ENCODE measurements at regions not wholly inside any gene's neighbourhood (a gene's known extent, or its start where the extent isn't known, plus 50 kb on each side); places are given as distances from the start of the nearest gene placed in this dataset.

DNA sequence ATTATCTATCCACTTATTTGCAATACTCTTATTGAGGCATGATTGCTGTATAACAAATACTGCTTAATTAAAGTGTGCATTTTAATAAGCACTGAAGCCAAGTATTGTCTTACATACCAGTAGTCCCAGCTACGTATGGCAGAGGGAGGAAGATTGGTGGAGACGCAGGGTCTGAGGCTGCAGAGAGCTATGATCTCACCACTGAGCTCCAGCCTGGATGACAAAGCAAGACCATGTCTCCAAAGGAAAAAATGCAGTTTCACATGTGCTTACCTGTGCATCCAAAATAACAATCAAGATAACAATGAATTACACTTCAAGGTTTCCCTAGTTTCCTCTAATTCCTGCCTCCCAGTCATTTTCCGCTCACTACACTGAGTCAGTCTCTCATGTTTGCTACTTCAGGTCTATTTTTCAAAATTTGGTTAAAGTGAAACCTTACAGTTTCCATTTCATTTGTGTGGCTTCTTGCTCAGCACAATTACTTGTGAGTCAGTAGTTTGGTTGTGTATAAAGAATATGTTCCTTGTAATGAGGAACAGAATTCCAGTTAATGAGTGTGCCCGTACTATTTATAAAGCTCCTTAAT lies 1250.1 kb downstream of the TMEM121 start:
- TF ChIP-seq CTCF (IDR thresholded peaks at IDR 0.05) (no peak), POLR2A (IDR thresholded peaks at IDR 0.05) (no peak)
- WGBS, 2 donors: 33 to 52% methylated on average over 4 of the region's 4 CpGs
- ATAC-seq: no peak

GRCh38 chr14:106778986-106779385 lies 1252.6 kb downstream of the TMEM121 start:
- H3K27ac ChIP-seq: no peak overlapping the region
- no peaks in the 10 kb centered on the region for H3K27me3 ChIP-seq
- no peaks in the 10 kb centered on the region for H3K36me3 ChIP-seq (replicated peaks in 1 of 2; ENCODE audit: insufficient read depth in 1 of 2, low read depth in 2 of 2)
- no peak for ATAC-seq
- intact Hi-C loops (cut with DNase I): no loop called here
- H3K9me3 ChIP-seq: peaks cover 0 to 5% (median 0%) of the 10 kb centered on the region in 3 donors
- no peaks in the 10 kb centered on the region for H3K4me1 ChIP-seq
- no peak overlapping the region for H3K4me3 ChIP-seq
- DNase-seq: no peak
- TF ChIP-seq CTCF (IDR thresholded peaks at IDR 0.05): no peak

More for the DNA sequence above, 1250.1 kb downstream of the TMEM121 start:
- Histone ChIP-seq H3K9me3 (peaks cover 0 to 5% (median 0%) of the 10 kb centered on the region in 3 donors), H3K27me3 (no peaks in the 10 kb centered on the region), H3K36me3 (replicated peaks in 1 of 2; ENCODE audit: insufficient read depth in 1 of 2, low read depth in 2 of 2) (no peaks in the 10 kb centered on the region), H3K4me1 (no peaks in the 10 kb centered on the region), H3K4me3 (no peak overlapping the region), H3K27ac (no peak overlapping the region)
- intact Hi-C loops (cut with DNase I): no loop called here
- no peak for DNase-seq

GRCh38 chr14:106786697-106787096 lies 1260.3 kb downstream of the TMEM121 start:
- Histone ChIP-seq H3K4me1 (no peaks in the 10 kb centered on the region), H3K36me3 (replicated peaks in 1 of 2; ENCODE audit: insufficient read depth in 1 of 2, low read depth in 2 of 2) (no peaks in the 10 kb centered on the region), H3K9me3 (no peaks in the 10 kb centered on the region), H3K4me3 (no peak overlapping the region), H3K27me3 (no peaks in the 10 kb centered on the region), H3K27ac (no peak overlapping the region)
- intact Hi-C loops (cut with DNase I): no loop called here
- WGBS, 2 donors: 5 to 10% methylated on average over 1 of the region's 1 CpG
- DNase-seq (no peak), ATAC-seq (no peak)
- TF ChIP-seq POLR2A (IDR thresholded peaks at IDR 0.05): no peak
- no peak for TF ChIP-seq CTCF (IDR thresholded peaks at IDR 0.05)

DNA sequence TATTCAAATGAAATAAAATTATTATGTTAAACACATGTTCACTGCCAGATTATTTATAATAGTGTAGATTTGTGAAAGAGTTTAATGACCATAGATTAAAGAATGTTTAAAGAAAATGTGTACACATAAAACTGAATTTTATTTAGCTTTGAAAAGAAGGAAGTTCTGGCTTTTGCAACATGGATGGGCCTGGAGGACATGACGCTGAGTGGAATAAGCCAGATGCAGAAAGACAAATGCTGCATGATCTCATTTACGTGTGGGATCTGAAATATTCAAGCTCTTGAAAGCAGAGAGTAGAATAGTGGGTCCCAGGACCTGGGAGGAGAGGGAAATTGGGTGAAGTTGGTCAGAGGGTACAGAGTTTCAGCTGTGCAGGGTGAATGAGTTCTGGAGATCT lies 1261.2 kb downstream of the TMEM121 start:
- no peaks in the 10 kb centered on the region for H3K36me3 ChIP-seq (replicated peaks in 1 of 2; ENCODE audit: insufficient read depth in 1 of 2, low read depth in 2 of 2)
- H3K4me1 ChIP-seq: no peaks in the 10 kb centered on the region
- no peak for ATAC-seq
- H3K27me3 ChIP-seq: no peaks in the 10 kb centered on the region
- intact Hi-C loops (cut with DNase I): no loop called here
- H3K27ac ChIP-seq: no peak overlapping the region
- DNase-seq: no peak
- WGBS, 2 donors: 50 to 62% methylated on average over 2 of the region's 2 CpGs
- H3K4me3 ChIP-seq: no peak overlapping the region
- TF ChIP-seq CTCF (IDR thresholded peaks at IDR 0.05): no peak
- TF ChIP-seq POLR2A (IDR thresholded peaks at IDR 0.05): no peak
- no peaks in the 10 kb centered on the region for H3K9me3 ChIP-seq

- no peak for ATAC-seq
- 41 to 58% methylated on average over 6 of the region's 6 CpGs for WGBS, 2 donors
- TF ChIP-seq CTCF (IDR thresholded peaks at IDR 0.05) (no peak), POLR2A (IDR thresholded peaks at IDR 0.05) (no peak)
These were observed 1262.2 kb downstream of the TMEM121 start for GRCh38 chr14:106788534-106788933.

More at GRCh38 chr14:106788534-106788933, 1262.2 kb downstream of the TMEM121 start:
- Histone ChIP-seq H3K4me3 (no peak overlapping the region), H3K36me3 (replicated peaks in 1 of 2; ENCODE audit: insufficient read depth in 1 of 2, low read depth in 2 of 2) (no peaks in the 10 kb centered on the region), H3K9me3 (no peaks in the 10 kb centered on the region), H3K27me3 (no peaks in the 10 kb centered on the region), H3K4me1 (no peaks in the 10 kb centered on the region), H3K27ac (no peak overlapping the region)
- intact Hi-C loops (cut with DNase I): no loop called here
- no peak for DNase-seq

Data from body of pancreas (tissue), 4 donors.